Liver (tissue), 8 donors: ENCODE measurements at regions not wholly inside any gene's neighbourhood (a gene's known extent, or its start where the extent isn't known, plus 50 kb on each side); places are given as distances from the start of the nearest gene placed in this dataset.
"Not testable (repeated sequence)": the region's sequence is repeated elsewhere in the genome, so short reads cannot be mapped to it uniquely, and the experiment has no call there.

Experiments used
- DNase-seq: peaks from one replicate; pipeline ENCODE4 v3.0.0-alpha.2; 2017; ENCODE audit warnings: low spot score
- H3K27ac ChIP-seq, 2 donors: one replicate each; pipeline ENCODE4 v1.7.0; 2013; ENCODE audit warnings: inconsistent platforms in 2 of 2, low read length in 2 of 2, control low read depth in 1 of 2, low read depth in 1 of 2, mild to moderate bottlenecking in 1 of 2
- H3K27me3 ChIP-seq, 4 donors: one replicate each; pipeline versions ENCODE4 v1.6.1 to v1.7.0; 2013; ENCODE audit warnings: low read length in 3 of 4, inconsistent platforms in 1 of 4, mild to moderate bottlenecking in 1 of 4, moderate library complexity in 1 of 4; ENCODE audit not compliant: control insufficient read depth in 4 of 4, insufficient read depth in 4 of 4
- H3K36me3 ChIP-seq, 4 donors: one replicate each; pipeline versions ENCODE4 v1.6.1 to v1.7.0; 2013; ENCODE audit warnings: low read length in 3 of 4, mild to moderate bottlenecking in 3 of 4, low read depth in 1 of 4, moderate library complexity in 1 of 4; ENCODE audit not compliant: control insufficient read depth in 4 of 4, insufficient read depth in 3 of 4
- H3K4me1 ChIP-seq, 4 donors: one replicate each; pipeline versions ENCODE4 v1.6.1 to v1.7.0; 2013; ENCODE audit warnings: low read length in 3 of 4, mild to moderate bottlenecking in 3 of 4, moderate library complexity in 1 of 4; ENCODE audit not compliant: control insufficient read depth in 4 of 4, insufficient read depth in 4 of 4
- H3K4me3 ChIP-seq, 3 donors: one replicate each; pipeline versions ENCODE4 v1.6.1 to v1.7.0; 2013; ENCODE audit warnings: low read length in 3 of 3, control low read depth in 1 of 3, low read depth in 1 of 3, mild to moderate bottlenecking in 1 of 3
- H3K9ac ChIP-seq, 2 donors: one replicate each; pipeline ENCODE4 v1.7.0; 2013; ENCODE audit warnings: low read length in 2 of 2, mild to moderate bottlenecking in 2 of 2, moderate library complexity in 2 of 2, control low read depth in 1 of 2, low read depth in 1 of 2
- H3K9me3 ChIP-seq, 4 donors: one replicate each; pipeline versions ENCODE4 v1.6.1 to v1.7.0; 2013; ENCODE audit warnings: low read length in 3 of 4; ENCODE audit not compliant: control insufficient read depth in 4 of 4
- ATF3 ChIP-seq: IDR thresholded peaks from 2 replicates; pipeline ENCODE4 v1.6.1; 2016; ENCODE audit warnings: antibody characterized with exemption
- EGR1 ChIP-seq, 2 donors: IDR thresholded peaks; 2 replicates each; pipeline ENCODE4 v1.6.1; 2016 to 2018; ENCODE audit warnings: antibody characterized with exemption in 2 of 2, low read depth in 2 of 2
- FOXA2 ChIP-seq: IDR thresholded peaks from 2 replicates; pipeline ENCODE4 v1.6.1; 2016; ENCODE audit warnings: antibody characterized with exemption
- HNF4A ChIP-seq, 2 donors: conservative IDR thresholded peaks; 2 replicates each; pipeline ENCODE4 v1.6.1; 2016; ENCODE audit warnings: antibody characterized with exemption in 2 of 2, mild to moderate bottlenecking in 2 of 2
- HNF4G ChIP-seq: IDR thresholded peaks from 2 replicates; pipeline ENCODE4 v1.6.1; 2016; ENCODE audit warnings: antibody characterized with exemption
- JUND ChIP-seq, 2 donors: IDR thresholded peaks; 2 replicates each; pipeline ENCODE4 v1.6.1; 2016; ENCODE audit warnings: antibody characterized with exemption in 2 of 2
- MAX ChIP-seq: IDR thresholded peaks from 2 replicates; pipeline ENCODE4 v1.6.1; 2016; ENCODE audit warnings: antibody characterized with exemption
- RAD21 ChIP-seq, 2 donors: IDR thresholded peaks; 2 replicates each; pipeline ENCODE4 v1.6.1; 2016; ENCODE audit warnings: antibody characterized with exemption in 2 of 2, mild to moderate bottlenecking in 2 of 2
- REST ChIP-seq: IDR thresholded peaks from 2 replicates; pipeline ENCODE4 v1.6.1; 2016; ENCODE audit warnings: antibody characterized with exemption, mild to moderate bottlenecking
- RXRA ChIP-seq, 2 donors: IDR thresholded peaks; 2 replicates each; pipeline ENCODE4 v1.6.1; 2017 to 2018; ENCODE audit warnings: antibody characterized with exemption in 2 of 2, mild to moderate bottlenecking in 1 of 2
- SP1 ChIP-seq: IDR thresholded peaks from 2 replicates; pipeline ENCODE4 v1.6.1; 2018; ENCODE audit warnings: antibody characterized with exemption, mild to moderate bottlenecking
- TAF1 ChIP-seq: conservative IDR thresholded peaks from 2 replicates; pipeline ENCODE4 v1.6.1; 2016; ENCODE audit warnings: antibody characterized with exemption, mild to moderate bottlenecking
- WGBS: extraction: QIAGEN DNeasy Blood & Tissue Kit; methylation state at CpG from one replicate; pipeline ENCODE4 v1.1.7; 2013; 5-methylcytosine and 5-hydroxymethylcytosine counted together
- TF ChIP-seq, protein P1 (sequence below): fragments of 150-350 bp; IDR thresholded peaks from 2 replicates; pipeline ENCODE4 v1.5.1; 2017; ENCODE audit warnings: improper control_type of control experiment, low read depth, low read length; ENCODE audit not compliant: missing input control
- donor health status: healthy.
- donor health status: healthy.
- donor health status: healthy.
- donor health status: healthy.
- donor health status: healthy.

- Histone ChIP-seq H3K9ac (no peak overlapping the region), H3K27ac (no peak overlapping the region), H3K27me3 (no peaks in the 10 kb centered on the region), H3K36me3 (no peaks in the 10 kb centered on the region), H3K4me1 (no peaks in the 10 kb centered on the region), H3K4me3 (no peak overlapping the region), H3K9me3 (no peaks in the 10 kb centered on the region)
- TF ChIP-seq TAF1, result no peak
- TF ChIP-seq MAX, result no peak
- TF ChIP-seq HNF4A (conservative IDR thresholded peaks at IDR 0.05), result no peak
- TF ChIP-seq JUND (IDR thresholded peaks at IDR 0.05), result no peak
- TF ChIP-seq, protein P1, sequence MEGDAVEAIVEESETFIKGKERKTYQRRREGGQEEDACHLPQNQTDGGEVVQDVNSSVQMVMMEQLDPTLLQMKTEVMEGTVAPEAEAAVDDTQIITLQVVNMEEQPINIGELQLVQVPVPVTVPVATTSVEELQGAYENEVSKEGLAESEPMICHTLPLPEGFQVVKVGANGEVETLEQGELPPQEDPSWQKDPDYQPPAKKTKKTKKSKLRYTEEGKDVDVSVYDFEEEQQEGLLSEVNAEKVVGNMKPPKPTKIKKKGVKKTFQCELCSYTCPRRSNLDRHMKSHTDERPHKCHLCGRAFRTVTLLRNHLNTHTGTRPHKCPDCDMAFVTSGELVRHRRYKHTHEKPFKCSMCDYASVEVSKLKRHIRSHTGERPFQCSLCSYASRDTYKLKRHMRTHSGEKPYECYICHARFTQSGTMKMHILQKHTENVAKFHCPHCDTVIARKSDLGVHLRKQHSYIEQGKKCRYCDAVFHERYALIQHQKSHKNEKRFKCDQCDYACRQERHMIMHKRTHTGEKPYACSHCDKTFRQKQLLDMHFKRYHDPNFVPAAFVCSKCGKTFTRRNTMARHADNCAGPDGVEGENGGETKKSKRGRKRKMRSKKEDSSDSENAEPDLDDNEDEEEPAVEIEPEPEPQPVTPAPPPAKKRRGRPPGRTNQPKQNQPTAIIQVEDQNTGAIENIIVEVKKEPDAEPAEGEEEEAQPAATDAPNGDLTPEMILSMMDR, result no peak
- no peak for TF ChIP-seq RXRA (IDR thresholded peaks at IDR 0.05)
- TF ChIP-seq SP1, result no peak
- DNase-seq, result no peak
- WGBS, result 52% methylated on average over 3 of the region's 3 CpGs
Observed at GRCh38 chr7:19519443-19520021, 189.3 kb downstream of the POLR1F start.

DNA sequence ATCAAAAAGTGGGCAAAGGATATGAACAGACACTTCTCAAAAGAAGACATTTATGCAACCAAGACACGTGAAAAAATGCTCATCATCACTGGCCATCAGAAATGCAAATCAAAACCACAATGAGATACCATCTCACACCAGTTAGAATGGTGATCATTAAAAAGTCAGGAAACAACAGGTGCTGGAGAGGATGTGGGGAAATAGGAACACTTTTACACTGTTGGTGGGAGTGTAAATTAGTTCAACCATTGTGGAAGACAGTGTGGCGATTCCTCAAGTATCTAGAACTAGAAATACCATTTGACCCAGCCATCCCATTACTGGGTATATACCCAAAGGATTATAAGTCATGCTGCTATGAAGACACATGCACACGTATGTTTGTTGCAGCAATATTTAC lies 191.3 kb downstream of the POLR1F start:
- H3K36me3 ChIP-seq, DNase-seq, H3K9ac ChIP-seq, H3K9me3 ChIP-seq, H3K4me1 ChIP-seq, H3K27me3 ChIP-seq, H3K27ac ChIP-seq, H3K4me3 ChIP-seq: not testable (repeated sequence)
- 63% methylated on average over 3 of the region's 3 CpGs for WGBS

- no peak for TF ChIP-seq JUND (IDR thresholded peaks at IDR 0.05)
- no peak for TF ChIP-seq REST
- no peak for TF ChIP-seq ATF3
- TF ChIP-seq TAF1, result no peak
- no peak for TF ChIP-seq SP1
- TF ChIP-seq MAX, result no peak
- TF ChIP-seq HNF4G, result no peak
- TF ChIP-seq RAD21 (IDR thresholded peaks at IDR 0.05), result no peak
- no peak for TF ChIP-seq FOXA2
- no peak for TF ChIP-seq EGR1 (IDR thresholded peaks at IDR 0.05; ENCODE audit: low read depth in 2 of 2)
- no peak for TF ChIP-seq RXRA (IDR thresholded peaks at IDR 0.05)
- TF ChIP-seq HNF4A (conservative IDR thresholded peaks at IDR 0.05), result no peak
- 78% methylated on average over 2 of the region's 2 CpGs for WGBS
- no peaks in the 10 kb centered on the region for H3K4me1 ChIP-seq
- no peak for DNase-seq
- H3K4me3 ChIP-seq, result no peak overlapping the region
- no peaks in the 10 kb centered on the region for H3K27me3 ChIP-seq
- H3K9ac ChIP-seq, result no peak overlapping the region
- no peaks in the 10 kb centered on the region for H3K36me3 ChIP-seq
- no peak overlapping the region for H3K27ac ChIP-seq
- no peaks in the 10 kb centered on the region for H3K9me3 ChIP-seq
Observed at GRCh38 chr7:19508821-19509220, 200.0 kb downstream of the POLR1F start.
